HG03108 (cell line): ENCODE measurements at regions not wholly inside any gene's neighbourhood (a gene's known extent, or its start where the extent isn't known, plus 50 kb on each side); places are given as distances from the start of the nearest gene placed in this dataset.

Experiments used
- ATAC-seq: cut with Tn5 transposase; IDR thresholded peaks from one replicate; pipeline ENCODE4 v1.9.1; 2021; ENCODE audit warnings: moderate library complexity; ENCODE audit not compliant: unreplicated experiment

- no peak for ATAC-seq
Measured at GRCh38 chr4:165715989-165716388, 157.0 kb upstream of the TLL1 start.

- ATAC-seq: no peak
Measured at GRCh38 chr4:165716472-165716871, 156.6 kb upstream of the TLL1 start.

DNA sequence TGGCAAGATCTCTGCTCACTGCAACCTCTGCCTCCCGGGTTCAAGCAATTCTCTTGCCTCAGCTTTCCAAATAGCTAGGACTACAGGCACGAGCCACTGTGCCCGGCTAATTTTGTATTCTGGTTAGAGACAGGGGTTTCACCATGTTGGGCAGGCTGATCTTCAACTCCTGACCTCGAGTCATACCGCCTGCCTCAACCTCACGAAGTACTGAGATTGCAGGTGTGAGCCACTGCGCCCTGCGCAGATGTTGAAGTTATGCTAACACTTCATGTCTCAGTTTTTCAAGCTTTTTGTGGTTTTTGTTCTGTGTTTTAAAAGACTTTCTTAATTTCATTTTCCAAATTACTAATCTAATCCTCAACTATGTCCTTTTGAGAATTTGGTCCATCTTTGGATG lies 154.4 kb upstream of the TLL1 start:
- ATAC-seq: no peak

- ATAC-seq: no peak
Measured at GRCh38 chr4:165720411-165721082, 152.5 kb upstream of the TLL1 start.

- no peak for ATAC-seq
Measured at GRCh38 chr4:165721815-165722214, 151.2 kb upstream of the TLL1 start.

GRCh38 chr4:165723051-165723795 lies 149.8 kb upstream of the TLL1 start:
- no peak for ATAC-seq

DNA sequence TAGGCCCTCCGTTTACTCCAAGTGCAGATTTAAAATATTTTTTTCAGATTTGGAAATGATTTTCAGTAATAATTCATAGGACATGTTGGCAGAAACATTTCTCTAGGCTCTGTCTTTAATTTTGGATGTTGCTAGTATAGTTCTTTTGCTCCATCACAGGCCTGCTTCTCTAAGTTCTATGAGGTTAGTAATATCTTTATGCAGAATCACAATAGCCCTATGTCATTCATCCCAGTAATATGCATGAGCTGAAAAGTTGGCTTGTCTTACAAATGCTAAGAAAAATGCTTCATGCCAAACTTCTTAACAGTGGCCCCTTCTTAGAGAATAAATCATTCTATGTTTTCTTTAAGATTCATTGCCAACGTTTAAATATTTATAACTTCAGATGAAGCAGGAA lies 148.3 kb upstream of the TLL1 start:
- ATAC-seq: no peak

- ATAC-seq: no peak
Measured at GRCh38 chr4:165725352-165725751, 147.7 kb upstream of the TLL1 start.

- no peak for ATAC-seq
Measured at GRCh38 chr4:165726831-165727230, 146.2 kb upstream of the TLL1 start.

GRCh38 chr4:165737309-165737972 lies 135.6 kb upstream of the TLL1 start:
- ATAC-seq: no peak

- peak; percentile 71 for ATAC-seq
Measured at GRCh38 chr4:165738571-165738970, 134.5 kb upstream of the TLL1 start.

DNA sequence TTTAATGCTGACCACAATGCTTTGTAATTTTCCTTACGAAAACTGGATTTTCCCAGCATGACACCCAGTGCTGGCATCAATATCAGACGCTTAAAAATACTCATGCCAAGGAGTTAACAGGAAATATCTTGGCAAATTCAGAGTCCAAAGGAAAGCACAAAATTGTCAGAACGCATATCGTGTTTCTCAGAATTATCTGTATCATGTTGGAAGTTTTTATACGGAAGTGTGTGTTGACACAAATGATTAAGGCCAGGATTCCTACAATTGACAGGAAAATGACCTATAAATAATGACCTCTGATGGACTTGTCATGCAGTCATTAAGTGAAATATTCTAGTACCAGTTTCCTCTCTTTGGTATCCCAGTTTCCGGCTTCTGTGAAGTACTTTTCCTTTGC lies 132.1 kb upstream of the TLL1 start:
- ATAC-seq: no peak

DNA sequence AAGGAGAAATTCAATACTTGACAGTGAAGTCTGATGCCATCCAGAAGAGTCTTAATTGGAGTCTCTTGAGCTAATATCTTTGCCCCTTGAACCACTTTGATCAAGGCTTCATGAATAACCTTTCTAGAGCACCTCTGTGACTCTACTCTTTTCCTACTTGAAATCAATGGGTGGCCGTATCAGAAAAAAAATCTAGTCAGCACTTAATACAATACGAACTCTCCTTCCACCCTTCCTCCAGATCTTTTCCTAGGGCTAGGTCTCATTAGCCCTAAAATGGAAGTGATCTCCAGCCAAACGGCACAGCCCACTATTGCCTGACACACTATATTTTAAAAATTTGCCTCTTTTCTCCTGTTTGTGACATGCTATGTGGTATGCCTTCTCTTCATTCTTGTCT lies 129.6 kb upstream of the TLL1 start:
- no peak for ATAC-seq

GRCh38 chr4:165744370-165744769 lies 128.7 kb upstream of the TLL1 start:
- ATAC-seq: no peak

- ATAC-seq: no peak
Measured at GRCh38 chr4:165748321-165748720, 124.7 kb upstream of the TLL1 start.

DNA sequence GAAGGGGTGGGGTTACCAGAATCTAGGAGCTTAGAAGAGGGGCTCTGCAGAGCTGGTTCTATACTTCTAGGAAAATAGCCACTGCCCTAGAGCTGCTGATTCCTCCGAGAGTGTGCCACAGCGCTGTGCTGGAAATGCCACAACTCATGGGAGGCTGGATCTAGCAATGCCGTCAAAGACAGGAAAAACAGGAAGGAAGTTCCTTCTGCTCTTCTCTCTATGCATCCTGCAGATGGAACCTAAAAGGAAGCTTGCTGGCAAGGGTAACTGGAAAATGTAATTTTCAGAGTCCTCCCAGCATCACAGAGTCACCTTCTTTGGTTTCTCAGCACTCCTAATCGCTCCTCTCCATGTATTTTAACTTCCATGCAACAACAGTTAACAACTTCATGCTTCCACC lies 121.2 kb upstream of the TLL1 start:
- ATAC-seq: no peak

GRCh38 chr4:165754664-165755063 lies 118.4 kb upstream of the TLL1 start:
- no peak for ATAC-seq

DNA sequence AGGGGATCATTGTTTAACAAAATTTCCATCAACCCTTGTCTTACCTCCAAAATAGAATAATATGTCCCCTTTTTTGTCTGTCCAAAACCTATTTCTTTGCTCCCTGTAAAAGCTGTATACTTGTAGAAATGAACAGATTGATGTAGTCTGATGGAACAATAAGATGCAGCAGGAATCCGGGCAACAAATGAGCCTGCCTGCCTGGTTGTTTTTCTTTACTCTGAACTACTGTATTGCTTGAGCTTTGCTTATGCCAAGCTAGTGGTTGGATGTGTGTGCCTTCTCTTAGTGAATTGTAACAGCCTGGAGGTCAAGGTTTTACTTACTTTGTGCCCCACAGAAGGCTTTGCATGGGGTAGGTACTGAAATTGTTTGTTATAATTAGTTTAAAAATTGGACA lies 116.2 kb upstream of the TLL1 start:
- no peak for ATAC-seq

DNA sequence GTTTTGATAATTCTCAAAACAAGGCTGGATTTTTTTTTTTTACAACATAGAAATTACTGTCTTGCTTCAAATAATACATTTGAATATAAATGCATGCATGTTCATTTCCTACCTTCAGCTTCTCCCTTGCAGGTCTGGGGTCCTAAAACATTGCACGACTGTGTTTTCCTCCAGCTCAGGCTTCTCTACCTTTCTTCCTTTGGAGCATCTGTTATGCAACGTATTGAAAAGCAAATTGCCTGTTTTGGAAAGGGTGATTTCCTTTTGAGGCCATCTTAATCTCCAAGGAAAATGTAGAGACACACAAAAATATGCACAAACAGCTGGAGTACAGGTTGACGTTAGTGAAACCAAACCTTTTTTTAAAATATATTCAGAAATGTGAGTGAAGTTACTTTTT lies 115.6 kb upstream of the TLL1 start:
- ATAC-seq: no peak

- no peak for ATAC-seq
Measured at GRCh38 chr4:165758086-165758485, 115.0 kb upstream of the TLL1 start.

DNA sequence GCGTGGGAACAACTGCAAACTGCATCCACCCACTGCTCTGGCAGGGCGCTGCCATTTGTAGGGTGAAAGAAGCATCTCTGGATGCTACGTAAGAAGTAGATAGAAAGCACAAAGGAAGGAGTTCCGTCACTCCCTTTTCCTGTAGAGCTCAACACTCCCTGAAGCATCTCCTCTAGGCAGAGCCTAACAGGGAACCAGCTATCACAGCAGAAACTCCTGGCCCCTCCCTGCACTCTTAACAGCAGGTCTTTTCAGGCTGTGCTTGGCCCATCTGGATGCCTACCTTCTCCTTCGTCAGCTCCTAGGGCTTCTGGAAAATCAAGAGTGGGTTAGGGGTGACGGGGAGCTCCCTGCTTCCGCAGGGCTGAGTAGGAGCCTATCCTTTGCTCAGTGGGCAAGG lies 112.9 kb upstream of the TLL1 start:
- no peak for ATAC-seq

- no peak for ATAC-seq
Measured at GRCh38 chr4:165761963-165762362, 111.1 kb upstream of the TLL1 start.
